IPS-20b (cell line): ENCODE measurements at regions not wholly inside any gene's neighbourhood (a gene's known extent, or its start where the extent isn't known, plus 50 kb on each side); places are given as distances from the start of the nearest gene placed in this dataset.
A peak's percentile ranks its signal among the peaks of the same experiment; 100 is the strongest.
"Not testable (repeated sequence)": the region's sequence is repeated elsewhere in the genome, so short reads cannot be mapped to it uniquely, and the experiment has no call there.

Experiments used
- H3K27ac ChIP-seq: one replicate; pipeline ENCODE4 v1.5.1; 2013; ENCODE audit warnings: low read length
- H3K27me3 ChIP-seq: 2 replicates; pipeline ENCODE4 v1.6.1; 2013; ENCODE audit warnings: mild to moderate bottlenecking, low read length, inconsistent platforms; ENCODE audit not compliant: insufficient read depth
- H3K36me3 ChIP-seq: 2 replicates; pipeline ENCODE4 v1.6.1; 2013; ENCODE audit warnings: low read depth, mild to moderate bottlenecking, inconsistent platforms, low read length, moderate library complexity; ENCODE audit not compliant: insufficient read depth
- H3K4me1 ChIP-seq: 2 replicates; pipeline ENCODE4 v1.6.1; 2013; ENCODE audit warnings: mild to moderate bottlenecking, control low read depth, inconsistent platforms, low read length, moderate library complexity; ENCODE audit not compliant: insufficient read depth
- H3K4me3 ChIP-seq: 2 replicates; pipeline ENCODE4 v1.5.1; 2013; ENCODE audit warnings: mild to moderate bottlenecking, low read length, inconsistent platforms
- H3K9ac ChIP-seq: 2 replicates; pipeline ENCODE4 v1.6.1; 2013; ENCODE audit warnings: low read depth, mild to moderate bottlenecking, inconsistent platforms, low read length, moderate library complexity
- H3K9me3 ChIP-seq: 2 replicates; pipeline ENCODE4 v1.6.1; 2013; ENCODE audit warnings: mild to moderate bottlenecking, low read depth, low read length, inconsistent platforms; ENCODE audit not compliant: insufficient read depth

DNA sequence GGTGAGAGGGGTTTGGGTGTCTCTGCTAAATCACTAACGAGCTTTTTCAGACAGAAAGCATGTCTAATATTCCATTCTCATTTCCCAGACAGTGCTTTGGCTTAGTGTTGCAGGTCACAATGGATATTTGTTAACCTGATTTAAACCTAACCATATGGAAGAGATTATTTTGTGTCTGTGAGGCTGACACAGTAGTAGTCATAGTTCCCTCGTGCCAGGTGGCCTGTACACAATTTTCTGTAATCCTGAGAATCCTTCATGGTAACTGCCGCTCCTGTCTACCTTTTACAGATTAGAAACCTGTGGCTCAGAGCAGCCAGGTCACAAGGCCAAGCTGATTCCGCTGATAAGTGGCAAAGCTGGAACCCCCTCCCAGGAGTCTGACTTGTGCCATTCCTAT is 79.4 kb downstream of the TRIM43 start:
- H3K4me3 ChIP-seq, H3K9me3 ChIP-seq, H3K27ac ChIP-seq, H3K9ac ChIP-seq, H3K36me3 ChIP-seq, H3K4me1 ChIP-seq: not testable (repeated sequence)
- H3K27me3 ChIP-seq = peaks cover 14% of the 10 kb centered on the region

DNA sequence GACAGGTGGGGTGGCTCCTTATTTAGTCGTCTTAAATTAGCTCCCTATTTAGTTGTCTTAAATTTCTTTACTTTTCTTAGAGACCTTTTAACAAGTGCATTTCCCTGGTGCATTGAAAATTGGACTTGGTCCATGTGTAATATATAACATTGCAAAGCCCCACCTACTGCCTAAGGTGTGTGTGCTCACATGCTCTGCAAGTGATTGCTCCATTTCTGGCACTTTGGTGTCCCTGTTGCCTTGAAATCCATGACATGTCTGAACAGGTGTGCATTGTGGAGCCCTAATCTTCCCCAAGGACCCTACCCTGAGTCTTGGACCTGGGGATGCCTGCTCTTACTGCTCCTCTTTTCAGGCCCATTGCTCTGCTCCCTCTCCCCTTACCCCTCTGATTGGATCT is 80.2 kb downstream of the TRIM43 start:
- H3K27me3 ChIP-seq = peaks cover 14% of the 10 kb centered on the region
- not testable (repeated sequence) for H3K27ac ChIP-seq, H3K4me3 ChIP-seq, H3K9ac ChIP-seq, H3K4me1 ChIP-seq, H3K36me3 ChIP-seq, H3K9me3 ChIP-seq

GRCh38 chr2:95672500-95672899 is 80.7 kb downstream of the TRIM43 start:
- H3K4me3 ChIP-seq, H3K9ac ChIP-seq, H3K9me3 ChIP-seq, H3K4me1 ChIP-seq, H3K27ac ChIP-seq, H3K36me3 ChIP-seq: not testable (repeated sequence)
- peaks cover 14% of the 10 kb centered on the region for H3K27me3 ChIP-seq

GRCh38 chr2:95674186-95674585 is 82.4 kb downstream of the TRIM43 start:
- Histone ChIP-seq H3K9me3 (no peaks in the 10 kb centered on the region), H3K27me3 (peaks cover 14% of the 10 kb centered on the region), H3K4me3 (no peak overlapping the region), H3K27ac (no peak overlapping the region), H3K36me3 (no peaks in the 10 kb centered on the region), H3K4me1 (no peaks in the 10 kb centered on the region), H3K9ac (no peak overlapping the region)

DNA sequence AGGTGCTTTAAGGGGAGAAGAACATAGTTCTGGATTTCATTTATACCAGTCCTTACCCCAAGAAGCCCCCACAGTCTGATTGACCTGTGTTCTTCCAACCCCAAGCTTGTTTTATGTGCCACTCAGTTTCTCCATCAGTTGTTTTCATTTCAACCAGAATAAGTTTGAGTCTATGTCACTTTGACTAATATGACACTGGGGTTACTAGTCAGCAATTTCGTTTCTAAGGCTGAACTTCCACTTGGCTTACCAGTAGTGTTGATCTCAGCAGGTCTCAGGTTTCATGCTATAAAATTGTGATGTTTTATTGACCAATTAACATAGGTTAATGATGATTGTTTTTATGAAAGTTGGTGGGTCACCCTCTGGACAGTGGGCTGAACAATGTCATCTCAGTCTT is 84.8 kb downstream of the TRIM43 start:
- not testable (repeated sequence) for H3K4me3 ChIP-seq, H3K9me3 ChIP-seq, H3K27ac ChIP-seq, H3K36me3 ChIP-seq, H3K4me1 ChIP-seq, H3K9ac ChIP-seq
- peaks cover 32% of the 10 kb centered on the region for H3K27me3 ChIP-seq

- Histone ChIP-seq H3K9me3 (no peaks in the 10 kb centered on the region), H3K27ac (no peak overlapping the region), H3K36me3 (no peaks in the 10 kb centered on the region), H3K9ac (no peak overlapping the region), H3K4me1 (no peaks in the 10 kb centered on the region), H3K27me3 (peaks cover 40% of the 10 kb centered on the region), H3K4me3 (no peak overlapping the region)
Observed at GRCh38 chr2:95677346-95677745, 85.5 kb downstream of the TRIM43 start.

- H3K4me3 ChIP-seq, H3K9me3 ChIP-seq, H3K9ac ChIP-seq, H3K4me1 ChIP-seq, H3K27ac ChIP-seq, H3K36me3 ChIP-seq: not testable (repeated sequence)
- peaks cover 41% of the 10 kb centered on the region for H3K27me3 ChIP-seq
Observed at GRCh38 chr2:95677833-95678232, 86.0 kb downstream of the TRIM43 start.

GRCh38 chr2:95681158-95681557 is 89.4 kb downstream of the TRIM43 start:
- not testable (repeated sequence) for H3K4me3 ChIP-seq, H3K4me1 ChIP-seq, H3K9ac ChIP-seq, H3K9me3 ChIP-seq, H3K27ac ChIP-seq, H3K36me3 ChIP-seq
- peaks cover 35% of the 10 kb centered on the region for H3K27me3 ChIP-seq

DNA sequence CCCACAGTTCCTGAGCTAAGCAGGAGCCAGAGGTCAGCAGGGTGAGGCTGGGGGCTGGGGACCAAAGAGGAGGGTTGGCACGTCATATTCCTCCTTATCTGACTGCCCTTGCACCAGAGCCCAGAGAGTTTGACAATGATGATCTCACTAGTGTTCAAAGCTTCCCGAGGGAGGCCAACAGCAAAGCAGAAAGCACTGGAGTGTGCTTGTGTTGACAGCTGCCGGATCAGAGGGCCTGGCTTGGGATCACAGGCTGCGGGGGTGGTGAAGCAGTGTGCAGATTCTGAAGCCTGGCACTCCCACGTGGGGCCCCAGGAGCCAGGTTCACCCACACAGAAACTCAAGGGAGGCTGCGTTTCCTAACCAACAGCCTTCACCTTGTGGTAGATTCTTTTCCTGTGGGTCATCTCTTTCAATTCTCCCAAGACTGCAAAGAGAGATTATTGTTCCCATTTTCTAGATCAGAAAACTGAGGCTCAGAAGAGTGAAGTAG is 89.8 kb downstream of the TRIM43 start:
- H3K4me1 ChIP-seq, H3K9me3 ChIP-seq, H3K9ac ChIP-seq, H3K27ac ChIP-seq, H3K4me3 ChIP-seq, H3K36me3 ChIP-seq: not testable (repeated sequence)
- peaks cover 35% of the 10 kb centered on the region for H3K27me3 ChIP-seq

DNA sequence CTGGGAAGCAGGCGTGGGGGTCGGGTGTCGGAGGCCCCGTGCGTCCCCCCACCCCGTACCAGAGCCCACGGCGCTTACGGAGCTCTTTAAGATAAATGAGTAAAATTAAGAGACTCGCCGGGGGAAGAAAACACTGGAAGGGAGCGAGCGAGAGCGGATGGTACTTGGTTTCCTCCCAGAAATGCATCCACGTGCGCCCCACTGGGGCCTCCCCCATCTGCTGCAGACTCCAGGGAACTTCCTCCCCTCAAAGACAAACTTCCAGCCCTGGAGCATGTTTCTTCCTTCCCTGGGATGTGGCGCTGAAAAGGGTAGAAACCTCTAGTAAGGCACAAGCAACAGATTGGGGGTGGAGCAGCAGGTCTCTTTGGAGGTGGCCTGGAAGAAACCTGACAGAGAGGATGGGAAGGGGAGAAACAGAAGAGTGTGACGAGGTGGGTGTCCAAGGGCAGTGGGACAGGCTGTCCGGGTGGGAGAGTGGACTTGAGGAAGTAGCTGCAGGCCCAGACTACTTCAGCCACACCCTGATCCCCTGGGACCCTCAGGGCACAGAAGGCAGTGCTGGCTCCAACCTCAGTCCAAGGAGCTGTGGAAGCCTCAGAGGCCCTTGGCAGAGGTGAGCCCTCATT is 91.2 kb downstream of the TRIM43 start:
- H3K9me3 ChIP-seq, H3K27ac ChIP-seq, H3K36me3 ChIP-seq, H3K4me1 ChIP-seq: not testable (repeated sequence)
- H3K27me3 ChIP-seq = peaks cover 35% of the 10 kb centered on the region
- H3K9ac ChIP-seq = peak overlapping the region; percentile 16; the same call in 1 of the 2 replicates
- H3K4me3 ChIP-seq = peak overlapping the region; percentile 60

- H3K27ac ChIP-seq = no peak overlapping the region
- no peaks in the 10 kb centered on the region for H3K9me3 ChIP-seq
- H3K27me3 ChIP-seq = peaks cover 28% of the 10 kb centered on the region
- no peaks in the 10 kb centered on the region for H3K4me1 ChIP-seq
- H3K36me3 ChIP-seq = no peaks in the 10 kb centered on the region
- H3K4me3 ChIP-seq = no peak overlapping the region
- no peak overlapping the region for H3K9ac ChIP-seq
Observed at GRCh38 chr2:95685513-95685912, 93.7 kb downstream of the TRIM43 start.

DNA sequence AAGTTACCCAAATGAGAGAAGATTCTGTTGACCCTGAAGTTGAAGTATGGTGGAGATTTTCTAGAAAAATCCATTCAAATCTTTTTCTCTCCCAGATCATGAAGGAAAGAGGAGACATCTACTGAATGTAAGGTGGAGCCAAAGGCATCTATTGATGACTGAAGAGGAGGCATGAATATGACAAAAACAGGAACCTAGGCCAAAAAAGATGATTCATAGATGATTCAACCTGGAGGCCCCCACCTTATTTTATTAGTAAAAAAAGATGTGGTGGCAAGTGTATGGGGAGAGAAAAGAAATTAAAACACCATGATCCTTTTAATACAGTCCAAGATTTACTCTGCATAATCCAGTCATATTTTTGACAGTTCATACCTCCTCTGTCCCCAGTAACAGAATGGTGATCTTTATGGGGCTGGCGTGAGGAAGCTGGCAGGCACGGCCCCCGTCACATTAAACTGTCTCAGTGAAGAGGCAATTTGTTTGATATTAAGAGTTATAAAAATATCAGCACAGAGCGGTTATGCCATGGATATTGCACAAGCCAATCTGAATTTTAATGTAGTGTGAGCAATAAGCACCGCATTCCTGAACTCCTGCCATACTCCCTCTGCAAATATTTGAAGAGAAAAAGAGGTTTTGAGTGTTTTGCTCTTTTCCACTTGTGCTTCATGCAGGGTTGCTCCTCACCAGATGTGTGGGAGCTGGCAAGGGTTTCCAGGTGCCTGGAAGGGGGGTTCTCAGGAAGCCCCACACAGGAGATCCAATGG is 94.4 kb downstream of the TRIM43 start:
- H3K36me3 ChIP-seq, H3K27ac ChIP-seq: not testable (repeated sequence)

More for the DNA sequence above, 94.4 kb downstream of the TRIM43 start:
- H3K9me3 ChIP-seq, H3K4me1 ChIP-seq, H3K4me3 ChIP-seq, H3K9ac ChIP-seq: not testable (repeated sequence)
- peaks cover 20% of the 10 kb centered on the region for H3K27me3 ChIP-seq
